ENCODE measurements at regions not wholly inside any gene's neighbourhood (a gene's known extent, or its start where the extent isn't known, plus 50 kb on each side); places are given as distances from the start of the nearest gene placed in this dataset.

DNA sequence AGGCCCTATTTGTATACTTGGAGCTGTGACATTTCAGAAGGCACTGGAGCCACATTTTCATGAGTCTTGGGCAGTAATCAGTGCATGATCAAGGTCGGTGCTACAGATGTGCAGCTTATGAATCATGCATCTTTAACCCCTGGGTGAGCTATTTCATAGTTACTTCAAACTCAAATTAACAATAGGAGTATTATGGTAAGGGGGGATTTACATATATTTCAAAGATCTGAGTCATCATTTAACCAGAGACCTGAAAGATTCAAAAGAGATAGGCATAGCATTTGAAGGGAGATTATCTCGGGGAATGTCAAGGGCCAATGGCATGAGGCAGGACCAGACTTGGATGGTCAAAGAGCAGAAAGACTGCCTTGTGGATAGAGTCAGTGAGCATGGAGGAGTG, 169.0 kb upstream of the GRIN3A start:
- intact Hi-C loops (cut with DNase I), result loop anchor here in 1 of 10 donors (10.0 kb wide), 2 partner anchors 57 to 63 kb away; no protein-coding TSS in a partner anchor
- Histone ChIP-seq H3K9me3 (peaks cover 0 to 23% (median 4%) of the 10 kb centered on the region in 11 donors), H3K36me3 (no peaks in the 10 kb centered on the region), H3K27ac (no peak overlapping the region), H3K4me3 (no peak overlapping the region), H3K4me1 (no peaks in the 10 kb centered on the region), H3K27me3 (no peaks in the 10 kb centered on the region)
- DNase-seq (no peak), ATAC-seq (no peak)
- TF ChIP-seq, protein P1, sequence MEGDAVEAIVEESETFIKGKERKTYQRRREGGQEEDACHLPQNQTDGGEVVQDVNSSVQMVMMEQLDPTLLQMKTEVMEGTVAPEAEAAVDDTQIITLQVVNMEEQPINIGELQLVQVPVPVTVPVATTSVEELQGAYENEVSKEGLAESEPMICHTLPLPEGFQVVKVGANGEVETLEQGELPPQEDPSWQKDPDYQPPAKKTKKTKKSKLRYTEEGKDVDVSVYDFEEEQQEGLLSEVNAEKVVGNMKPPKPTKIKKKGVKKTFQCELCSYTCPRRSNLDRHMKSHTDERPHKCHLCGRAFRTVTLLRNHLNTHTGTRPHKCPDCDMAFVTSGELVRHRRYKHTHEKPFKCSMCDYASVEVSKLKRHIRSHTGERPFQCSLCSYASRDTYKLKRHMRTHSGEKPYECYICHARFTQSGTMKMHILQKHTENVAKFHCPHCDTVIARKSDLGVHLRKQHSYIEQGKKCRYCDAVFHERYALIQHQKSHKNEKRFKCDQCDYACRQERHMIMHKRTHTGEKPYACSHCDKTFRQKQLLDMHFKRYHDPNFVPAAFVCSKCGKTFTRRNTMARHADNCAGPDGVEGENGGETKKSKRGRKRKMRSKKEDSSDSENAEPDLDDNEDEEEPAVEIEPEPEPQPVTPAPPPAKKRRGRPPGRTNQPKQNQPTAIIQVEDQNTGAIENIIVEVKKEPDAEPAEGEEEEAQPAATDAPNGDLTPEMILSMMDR (IDR thresholded peaks at IDR 0.05), result no peak
- 76 to 81% methylated on average over 2 of the region's 2 CpGs for WGBS, 2 donors

DNA sequence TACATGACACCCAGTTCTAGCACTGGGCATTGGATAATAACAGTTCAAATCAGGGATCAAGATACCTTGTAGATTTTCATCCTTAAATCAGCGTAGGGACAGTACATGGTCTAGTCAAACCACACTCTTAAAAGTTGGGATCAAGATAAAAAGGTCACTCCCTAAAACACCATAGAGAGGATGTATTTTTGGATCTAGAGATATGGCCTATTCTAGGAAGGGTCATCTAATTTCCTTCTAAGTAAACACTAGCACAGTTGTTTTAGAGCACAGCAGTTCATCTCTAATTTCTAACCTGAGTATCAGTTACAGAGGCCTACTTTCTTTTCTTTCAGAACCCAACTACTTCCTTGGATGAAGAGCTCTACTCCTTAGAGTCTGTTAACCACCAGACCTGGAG, 166.4 kb upstream of the GRIN3A start:
- DNase-seq, result no peak
- ATAC-seq, result no peak
- WGBS, 2 donors, result 88 to 92% methylated on average over 1 of the region's 1 CpG
- no peaks in the 10 kb centered on the region for H3K4me1 ChIP-seq
- no peak overlapping the region for H3K4me3 ChIP-seq
- H3K9me3 ChIP-seq, result peaks cover 0 to 21% (median 4%) of the 10 kb centered on the region in 11 donors
- no peaks in the 10 kb centered on the region for H3K27me3 ChIP-seq
- H3K27ac ChIP-seq, result no peak overlapping the region
- TF ChIP-seq, protein P1 (IDR thresholded peaks at IDR 0.05), result no peak
- no peaks in the 10 kb centered on the region for H3K36me3 ChIP-seq
- intact Hi-C loops (cut with DNase I), result loop anchor here in 1 of 10 donors (10.0 kb wide), 2 partner anchors 60 kb away; no protein-coding TSS in a partner anchor

DNA sequence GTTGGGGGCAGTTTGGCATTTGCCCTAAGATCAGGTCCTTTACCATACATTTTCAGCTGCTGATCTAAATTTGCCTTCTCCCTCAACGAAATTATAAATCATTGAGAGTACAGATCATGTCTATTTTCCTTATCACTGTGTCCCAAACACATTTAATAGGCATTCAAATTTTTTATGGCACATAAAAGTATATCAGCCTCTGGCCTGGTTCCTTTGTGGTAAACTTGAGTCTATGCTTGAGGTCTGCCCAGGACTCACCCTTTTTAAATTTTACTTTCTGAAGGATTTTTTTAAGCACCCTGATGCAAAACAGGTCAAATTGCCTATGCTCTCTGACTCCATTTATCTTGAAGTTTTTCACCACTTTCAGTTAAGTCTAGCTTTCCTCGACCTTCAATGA, 163.6 kb upstream of the GRIN3A start:
- no peak overlapping the region for H3K4me3 ChIP-seq

DNA sequence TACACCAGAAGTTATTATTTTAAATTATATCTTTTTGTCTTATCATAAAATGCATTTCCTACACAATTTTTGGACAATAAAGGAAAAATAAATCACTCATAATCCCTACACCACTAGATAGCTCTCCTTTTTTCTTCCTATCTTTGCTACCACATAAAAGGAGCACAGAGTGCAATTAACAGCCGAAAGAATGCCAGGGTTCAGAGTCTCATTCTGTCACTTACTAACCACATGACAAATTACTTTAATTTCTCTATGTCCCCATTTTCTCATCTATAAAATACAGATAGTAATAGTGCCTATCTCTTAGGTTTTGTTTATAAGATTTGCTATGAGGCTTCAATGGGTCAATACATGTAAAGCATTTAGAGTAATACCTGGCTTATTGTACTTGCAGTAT, 158.7 kb upstream of the GRIN3A start:
- H3K27ac ChIP-seq, result no peak overlapping the region
- no peaks in the 10 kb centered on the region for H3K4me1 ChIP-seq
- ATAC-seq (no peak), DNase-seq (no peak)
- TF ChIP-seq, protein P1 (IDR thresholded peaks at IDR 0.05), result no peak
- intact Hi-C loops (cut with DNase I), result no loop called here
- no peak overlapping the region for H3K4me3 ChIP-seq
- WGBS, 2 donors, result 91 to 97% methylated on average over 1 of the region's 1 CpG
- H3K9me3 ChIP-seq, result no peaks in the 10 kb centered on the region
- H3K27me3 ChIP-seq, result no peaks in the 10 kb centered on the region
- no peaks in the 10 kb centered on the region for H3K36me3 ChIP-seq

More for the DNA sequence above, 163.6 kb upstream of the GRIN3A start:
- Histone ChIP-seq H3K9me3 (peaks cover 0 to 3% (median 0%) of the 10 kb centered on the region in 11 donors), H3K27ac (no peak overlapping the region), H3K27me3 (no peaks in the 10 kb centered on the region), H3K4me1 (no peaks in the 10 kb centered on the region), H3K36me3 (no peaks in the 10 kb centered on the region)
- DNase-seq (no peak), ATAC-seq (no peak)
- intact Hi-C loops (cut with DNase I), result loop anchor here in 1 of 10 donors (10.0 kb wide), 2 partner anchors 57 to 63 kb away; no protein-coding TSS in a partner anchor
- 51 to 57% methylated on average over 2 of the region's 2 CpGs for WGBS, 2 donors
- TF ChIP-seq, protein P1 (IDR thresholded peaks at IDR 0.05), result no peak
